Parathyroid adenoma (tissue), 2 donors: ENCODE measurements at regions not wholly inside any gene's neighbourhood (a gene's known extent, or its start where the extent isn't known, plus 50 kb on each side); places are given as distances from the start of the nearest gene placed in this dataset.
"Not testable (repeated sequence)": the region's sequence is repeated elsewhere in the genome, so short reads cannot be mapped to it uniquely, and the experiment has no call there.

Experiments
- H2AFZ ChIP-seq: fragments of 300-600 bp; sonication (generic); one replicate; pipeline ENCODE4 v1.7.0; 2017; ENCODE audit warnings: antibody characterized with exemption, mild to moderate bottlenecking
- H3K27ac ChIP-seq: fragments of 300-600 bp; sonication (generic); one replicate; pipeline ENCODE4 v1.7.0; 2017
- H3K27me3 ChIP-seq: fragments of 300-600 bp; sonication (generic); one replicate; pipeline ENCODE4 v1.7.0; 2017; ENCODE audit warnings: low read length; ENCODE audit not compliant: control insufficient read depth, insufficient read depth
- H3K36me3 ChIP-seq: fragments of 300-600 bp; sonication (generic); one replicate; pipeline ENCODE4 v1.7.0; 2017; ENCODE audit warnings: low read length; ENCODE audit not compliant: control insufficient read depth, insufficient read depth
- H3K4me1 ChIP-seq: fragments of 300-600 bp; sonication (generic); one replicate; pipeline ENCODE4 v1.7.0; 2017; ENCODE audit warnings: control low read depth
- H3K4me2 ChIP-seq: fragments of 300-600 bp; sonication (generic); one replicate; pipeline ENCODE4 v1.7.0; 2017; ENCODE audit warnings: low read length
- H3K4me3 ChIP-seq: fragments of 300-600 bp; sonication (generic); one replicate; pipeline ENCODE4 v1.7.0; 2017; ENCODE audit warnings: low read depth, low read length
- H3K79me2 ChIP-seq: fragments of 300-600 bp; sonication (generic); one replicate; pipeline ENCODE4 v1.7.0; 2017; ENCODE audit warnings: control low read depth
- H3K9ac ChIP-seq: fragments of 300-600 bp; sonication (generic); one replicate; pipeline ENCODE4 v1.7.0; 2017; ENCODE audit warnings: mild to moderate bottlenecking
- H3K9me3 ChIP-seq: fragments of 300-600 bp; sonication (generic); one replicate; pipeline ENCODE4 v1.7.0; 2017; ENCODE audit warnings: low read length; ENCODE audit not compliant: control insufficient read depth
- TF ChIP-seq, protein P1 (sequence below): fragments of 300-600 bp; sonication (generic); IDR thresholded peaks from one replicate; pipeline ENCODE4 v1.7.0; 2017; ENCODE audit warnings: antibody characterized with exemption, mild to moderate bottlenecking
- donor health status: primary hyperparathyroidism.

DNA sequence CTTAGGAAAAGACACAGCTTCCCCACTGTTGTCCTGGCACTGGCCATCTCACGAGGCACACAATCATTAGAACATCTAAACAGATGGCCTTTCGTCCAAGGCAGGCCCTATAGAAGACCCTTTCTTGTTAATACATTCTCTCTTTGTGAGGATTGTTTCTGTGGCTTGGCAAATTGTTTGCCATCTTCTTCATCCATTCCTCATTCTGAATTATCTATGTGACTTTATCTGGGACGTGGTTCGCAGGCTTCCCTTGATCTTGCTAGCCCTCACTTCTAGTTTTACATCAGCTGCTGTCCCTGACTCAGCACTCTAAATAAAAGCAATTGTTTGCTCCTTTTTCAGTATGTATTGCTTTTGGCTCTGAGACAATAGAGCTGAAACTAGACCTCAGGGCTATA is 101.1 kb upstream of the ZC3H11B start:
- Histone ChIP-seq H3K4me3 (no peak overlapping the region), H3K27ac (no peak overlapping the region), H3K9me3 (no peaks in the 10 kb centered on the region), H3K36me3 (no peaks in the 10 kb centered on the region), H3K4me1 (no peaks in the 10 kb centered on the region), H3K4me2 (no peak overlapping the region), H3K27me3 (no peaks in the 10 kb centered on the region), H2AFZ (no peak overlapping the region), H3K9ac (no peak overlapping the region), H3K79me2 (no peaks in the 10 kb centered on the region)
- TF ChIP-seq, protein P1, sequence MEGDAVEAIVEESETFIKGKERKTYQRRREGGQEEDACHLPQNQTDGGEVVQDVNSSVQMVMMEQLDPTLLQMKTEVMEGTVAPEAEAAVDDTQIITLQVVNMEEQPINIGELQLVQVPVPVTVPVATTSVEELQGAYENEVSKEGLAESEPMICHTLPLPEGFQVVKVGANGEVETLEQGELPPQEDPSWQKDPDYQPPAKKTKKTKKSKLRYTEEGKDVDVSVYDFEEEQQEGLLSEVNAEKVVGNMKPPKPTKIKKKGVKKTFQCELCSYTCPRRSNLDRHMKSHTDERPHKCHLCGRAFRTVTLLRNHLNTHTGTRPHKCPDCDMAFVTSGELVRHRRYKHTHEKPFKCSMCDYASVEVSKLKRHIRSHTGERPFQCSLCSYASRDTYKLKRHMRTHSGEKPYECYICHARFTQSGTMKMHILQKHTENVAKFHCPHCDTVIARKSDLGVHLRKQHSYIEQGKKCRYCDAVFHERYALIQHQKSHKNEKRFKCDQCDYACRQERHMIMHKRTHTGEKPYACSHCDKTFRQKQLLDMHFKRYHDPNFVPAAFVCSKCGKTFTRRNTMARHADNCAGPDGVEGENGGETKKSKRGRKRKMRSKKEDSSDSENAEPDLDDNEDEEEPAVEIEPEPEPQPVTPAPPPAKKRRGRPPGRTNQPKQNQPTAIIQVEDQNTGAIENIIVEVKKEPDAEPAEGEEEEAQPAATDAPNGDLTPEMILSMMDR, result no peak

DNA sequence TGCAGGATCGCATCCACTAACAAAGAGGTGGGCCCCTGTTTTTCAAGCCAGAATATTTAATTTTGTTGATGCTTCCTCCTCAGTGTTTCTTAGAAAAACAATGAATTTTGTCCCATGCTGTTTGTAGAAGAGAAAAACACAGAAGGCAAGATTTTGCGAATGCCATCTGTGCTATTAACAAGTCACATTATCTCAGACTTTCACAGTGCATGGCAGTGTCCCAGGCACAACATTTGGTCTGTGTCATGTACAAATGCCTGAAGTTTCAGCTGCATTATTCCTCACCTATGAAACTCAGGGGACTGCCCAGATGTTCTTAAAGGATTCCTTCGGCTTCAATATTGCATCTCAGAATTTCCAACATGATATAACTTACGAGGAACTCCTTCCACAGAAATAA is 99.6 kb upstream of the ZC3H11B start:
- Histone ChIP-seq H2AFZ (no peak overlapping the region), H3K36me3 (no peaks in the 10 kb centered on the region), H3K27ac (no peak overlapping the region), H3K9me3 (no peaks in the 10 kb centered on the region), H3K9ac (no peak overlapping the region), H3K4me2 (no peak overlapping the region), H3K27me3 (no peaks in the 10 kb centered on the region), H3K79me2 (no peaks in the 10 kb centered on the region), H3K4me3 (no peak overlapping the region), H3K4me1 (no peaks in the 10 kb centered on the region)
- TF ChIP-seq, protein P1, result no peak

GRCh38 chr1:219710529-219711194 is 97.8 kb upstream of the ZC3H11B start:
- no peaks in the 10 kb centered on the region for H3K79me2 ChIP-seq
- H3K27ac ChIP-seq, result no peak overlapping the region
- no peak overlapping the region for H3K4me3 ChIP-seq
- TF ChIP-seq, protein P1, result no peak
- H3K4me2 ChIP-seq, result no peak overlapping the region
- no peak overlapping the region for H3K9ac ChIP-seq
- H2AFZ ChIP-seq, result no peak overlapping the region
- H3K27me3 ChIP-seq, result no peaks in the 10 kb centered on the region
- H3K36me3 ChIP-seq, result no peaks in the 10 kb centered on the region
- no peaks in the 10 kb centered on the region for H3K9me3 ChIP-seq
- no peaks in the 10 kb centered on the region for H3K4me1 ChIP-seq

DNA sequence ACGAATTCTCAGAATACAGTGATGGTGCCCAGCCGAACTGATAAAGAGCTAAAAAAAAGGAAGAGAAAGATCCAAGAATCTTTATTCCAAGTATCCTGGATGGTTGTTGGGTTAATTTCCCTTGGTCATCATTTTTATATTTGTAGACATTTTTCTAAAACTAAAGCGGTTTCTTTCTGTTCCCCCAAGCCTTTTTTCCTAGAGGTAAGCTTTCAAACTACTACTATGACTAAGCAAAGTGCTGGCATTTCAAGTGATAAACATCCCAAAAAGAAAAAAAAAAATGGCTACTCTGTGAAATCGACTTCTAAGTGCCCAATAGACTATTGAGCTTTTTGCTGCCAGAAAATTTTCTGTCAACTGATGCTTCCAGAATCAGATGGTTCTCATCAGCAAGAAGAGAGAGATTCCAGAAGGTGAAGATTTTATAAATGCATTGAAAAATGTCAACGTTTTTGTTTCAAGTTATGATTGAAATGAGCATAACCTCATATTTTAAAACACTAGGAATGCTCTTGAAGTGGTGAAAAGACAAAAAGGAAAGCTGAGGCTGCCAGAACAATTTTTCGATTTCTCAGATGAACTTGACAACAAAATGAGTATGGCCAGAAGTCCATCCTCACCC is 96.1 kb upstream of the ZC3H11B start:
- Histone ChIP-seq H3K36me3 (no peaks in the 10 kb centered on the region), H3K4me3 (no peak overlapping the region), H2AFZ (no peak overlapping the region), H3K27me3 (no peaks in the 10 kb centered on the region), H3K4me1 (no peaks in the 10 kb centered on the region), H3K4me2 (no peak overlapping the region), H3K9me3 (no peaks in the 10 kb centered on the region), H3K27ac (no peak overlapping the region), H3K9ac (no peak overlapping the region), H3K79me2 (no peaks in the 10 kb centered on the region)
- TF ChIP-seq, protein P1, result no peak

DNA sequence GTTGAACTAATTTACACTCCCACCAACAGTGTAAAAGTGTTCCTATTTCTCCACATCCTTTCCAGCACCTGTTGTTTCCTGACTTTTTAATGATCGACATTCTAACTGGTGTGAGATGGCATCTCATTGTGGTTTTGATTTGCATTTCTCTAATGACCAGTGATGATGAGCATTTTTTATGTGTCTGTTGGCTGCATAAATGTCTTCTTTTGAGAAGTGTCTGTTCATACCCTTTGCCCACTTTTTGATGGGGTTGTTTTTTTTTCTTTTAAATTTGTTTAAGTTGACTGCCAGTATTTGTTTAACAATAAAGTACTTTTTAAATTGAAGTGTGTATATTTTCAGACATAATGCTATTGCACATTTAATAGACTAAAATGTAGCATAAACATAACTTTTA is 95.0 kb upstream of the ZC3H11B start:
- not testable (repeated sequence) for H3K27me3 ChIP-seq, H3K4me2 ChIP-seq, H3K79me2 ChIP-seq, H3K4me1 ChIP-seq, H3K36me3 ChIP-seq, H3K27ac ChIP-seq, H3K9ac ChIP-seq, H3K4me3 ChIP-seq, H2AFZ ChIP-seq, H3K9me3 ChIP-seq

- not testable (repeated sequence) for H3K9me3 ChIP-seq, H3K4me1 ChIP-seq, H3K79me2 ChIP-seq, H2AFZ ChIP-seq, H3K36me3 ChIP-seq, H3K4me2 ChIP-seq, H3K27ac ChIP-seq, H3K4me3 ChIP-seq, H3K27me3 ChIP-seq, H3K9ac ChIP-seq
Observed at GRCh38 chr1:219704331-219704730, 91.4 kb upstream of the ZC3H11B start.
